GM21515 (cell line): ENCODE measurements at regions not wholly inside any gene's neighbourhood (a gene's known extent, or its start where the extent isn't known, plus 50 kb on each side); places are given as distances from the start of the nearest gene placed in this dataset.

ENCODE experiments used
- ATAC-seq: cut with Tn5 transposase; IDR thresholded peaks from one replicate; pipeline ENCODE4 v1.9.1; 2021; ENCODE audit not compliant: unreplicated experiment

GRCh38 chr12:85568395-85569103 lies 267.7 kb downstream of the RASSF9 start:
- no peak for ATAC-seq

- no peak for ATAC-seq
These were observed 266.9 kb downstream of the RASSF9 start for GRCh38 chr12:85569261-85569660.

- ATAC-seq = no peak
These were observed 263.3 kb downstream of the RASSF9 start for GRCh38 chr12:85572956-85573355.

- ATAC-seq = no peak
These were observed 262.5 kb downstream of the RASSF9 start for GRCh38 chr12:85573635-85574214.

- no peak for ATAC-seq
These were observed 261.9 kb downstream of the RASSF9 start for GRCh38 chr12:85574291-85574690.

GRCh38 chr12:85575120-85576096 lies 260.8 kb downstream of the RASSF9 start:
- ATAC-seq = peak; percentile 98

GRCh38 chr12:85580562-85581168 lies 255.5 kb downstream of the RASSF9 start:
- no peak for ATAC-seq

- no peak for ATAC-seq
These were observed 249.1 kb downstream of the RASSF9 start for GRCh38 chr12:85587158-85587557.

GRCh38 chr12:85588221-85588620 lies 248.0 kb downstream of the RASSF9 start:
- ATAC-seq = no peak

- ATAC-seq = no peak
These were observed 235.4 kb downstream of the RASSF9 start for GRCh38 chr12:85600841-85601240.

GRCh38 chr12:85603556-85603955 lies 232.7 kb downstream of the RASSF9 start:
- no peak for ATAC-seq

- no peak for ATAC-seq
These were observed 229.8 kb downstream of the RASSF9 start for GRCh38 chr12:85606455-85606854.

GRCh38 chr12:85609778-85610177 lies 226.4 kb downstream of the RASSF9 start:
- no peak for ATAC-seq

GRCh38 chr12:85610194-85610593 lies 226.0 kb downstream of the RASSF9 start:
- ATAC-seq = no peak

- no peak for ATAC-seq
These were observed 220.0 kb downstream of the RASSF9 start for GRCh38 chr12:85616201-85616600.

- ATAC-seq = no peak
These were observed 218.7 kb downstream of the RASSF9 start for GRCh38 chr12:85617307-85618091.

GRCh38 chr12:85621041-85621440 lies 215.2 kb downstream of the RASSF9 start:
- no peak for ATAC-seq

- ATAC-seq = no peak
These were observed 212.4 kb downstream of the RASSF9 start for GRCh38 chr12:85623763-85624162.

- no peak for ATAC-seq
These were observed 210.7 kb downstream of the RASSF9 start for GRCh38 chr12:85625467-85625866.

GRCh38 chr12:85626001-85626783 lies 210.0 kb downstream of the RASSF9 start:
- ATAC-seq = no peak
